HG02588 (cell line): ENCODE measurements at regions not wholly inside any gene's neighbourhood (a gene's known extent, or its start where the extent isn't known, plus 50 kb on each side); places are given as distances from the start of the nearest gene placed in this dataset.
"Not testable (repeated sequence)": the region's sequence is repeated elsewhere in the genome, so short reads cannot be mapped to it uniquely, and the experiment has no call there.

Experiments
- ATAC-seq: cut with Tn5 transposase; IDR thresholded peaks from one replicate; pipeline ENCODE4 v1.9.1; 2021; ENCODE audit warnings: mild to moderate bottlenecking, moderate library complexity; ENCODE audit not compliant: unreplicated experiment

GRCh38 chr3:21036888-21037287 lies 714.1 kb downstream of the ZNF385D start:
- no peak for ATAC-seq

GRCh38 chr3:21028412-21028811 lies 722.6 kb downstream of the ZNF385D start:
- no peak for ATAC-seq

GRCh38 chr3:21024563-21024962 lies 726.4 kb downstream of the ZNF385D start:
- ATAC-seq, result no peak

- ATAC-seq, result no peak
Measured at GRCh38 chr3:21020681-21021080, 730.3 kb downstream of the ZNF385D start.

- no peak for ATAC-seq
Measured at GRCh38 chr3:21020043-21020442, 731.0 kb downstream of the ZNF385D start.

- no peak for ATAC-seq
Measured at GRCh38 chr3:21017115-21017852, 733.7 kb downstream of the ZNF385D start.

GRCh38 chr3:21013566-21013965 lies 737.4 kb downstream of the ZNF385D start:
- no peak for ATAC-seq

- no peak for ATAC-seq
Measured at GRCh38 chr3:20999661-21000060, 751.3 kb downstream of the ZNF385D start.

- ATAC-seq, result no peak
Measured at GRCh38 chr3:20997183-20997582, 753.8 kb downstream of the ZNF385D start.

GRCh38 chr3:20990896-20991295 lies 760.1 kb downstream of the ZNF385D start:
- no peak for ATAC-seq

- ATAC-seq, result not testable (repeated sequence)
Measured at GRCh38 chr3:20989653-20990052, 761.4 kb downstream of the ZNF385D start.

GRCh38 chr3:20984594-20985205 lies 766.3 kb downstream of the ZNF385D start:
- no peak for ATAC-seq

- ATAC-seq, result no peak
Measured at GRCh38 chr3:20975188-20975651, 775.8 kb downstream of the ZNF385D start.

GRCh38 chr3:20974396-20974795 lies 776.6 kb downstream of the ZNF385D start:
- ATAC-seq, result no peak

GRCh38 chr3:20970807-20971206 lies 780.2 kb downstream of the ZNF385D start:
- not testable (repeated sequence) for ATAC-seq

- not testable (repeated sequence) for ATAC-seq
Measured at GRCh38 chr3:20967485-20967884, 781.5 kb upstream of the SGO1 start.

- ATAC-seq, result no peak
Measured at GRCh38 chr3:20958161-20958560, 772.2 kb upstream of the SGO1 start.

GRCh38 chr3:20945892-20946291 lies 759.9 kb upstream of the SGO1 start:
- ATAC-seq, result no peak

GRCh38 chr3:20935791-20936190 lies 749.8 kb upstream of the SGO1 start:
- no peak for ATAC-seq

- ATAC-seq, result no peak
Measured at GRCh38 chr3:20931834-20932233, 745.8 kb upstream of the SGO1 start.

GRCh38 chr3:20930034-20930433 lies 744.0 kb upstream of the SGO1 start:
- ATAC-seq, result no peak

- no peak for ATAC-seq
Measured at GRCh38 chr3:20924646-20925385, 738.8 kb upstream of the SGO1 start.
